GM12878 (cell line): ENCODE measurements at regions not wholly inside any gene's neighbourhood (a gene's known extent, or its start where the extent isn't known, plus 50 kb on each side); places are given as distances from the start of the nearest gene placed in this dataset.

ENCODE experiments used
- ATF7 ChIP-seq: fragments of 450-650 bp; IDR thresholded peaks from 2 replicates; pipeline ENCODE4 v1.6.1; 2016; ENCODE audit warnings: low read depth, mild to moderate bottlenecking
- BCL3 ChIP-seq: IDR thresholded peaks from 2 replicates; pipeline ENCODE4 v1.6.1; 2011; ENCODE audit warnings: borderline replicate concordance, low read depth, mild to moderate bottlenecking, moderate library complexity, low read length; ENCODE audit not compliant: insufficient read depth, poor library complexity, severe bottlenecking
- CHD2 ChIP-seq: IDR thresholded peaks from 2 replicates; pipeline ENCODE4 v1.6.1; 2011; ENCODE audit warnings: low read depth, low read length, improper control_type of control experiment, borderline replicate concordance
- CREM ChIP-seq: IDR thresholded peaks from 2 replicates; pipeline ENCODE4 v1.6.1; 2014; ENCODE audit warnings: antibody characterized with exemption, low read depth
- E2F4 ChIP-seq: IDR thresholded peaks from 2 replicates; pipeline ENCODE4 v1.6.1; 2012; ENCODE audit warnings: low read depth, low read length, improper control_type of control experiment
- FOS ChIP-seq: IDR thresholded peaks from 3 replicates; pipeline ENCODE4 v1.6.1; 2011; ENCODE audit warnings: borderline replicate concordance; ENCODE audit not compliant: insufficient read length; ENCODE audit errors: extremely low read depth
- GABPA ChIP-seq: IDR thresholded peaks from 2 replicates; pipeline ENCODE4 v1.6.1; 2014; ENCODE audit warnings: antibody characterized with exemption, low read depth, mild to moderate bottlenecking, inconsistent platforms
- IKZF1 ChIP-seq: fragments of 450-650 bp; conservative IDR thresholded peaks from 2 replicates; pipeline ENCODE4 v1.6.1; 2017; ENCODE audit warnings: antibody characterized with exemption, mild to moderate bottlenecking
- IRF3 ChIP-seq: fragments of 450-650 bp; IDR thresholded peaks from 2 replicates; pipeline ENCODE4 v1.6.1; 2014; ENCODE audit warnings: mild to moderate bottlenecking
- IRF4 ChIP-seq: IDR thresholded peaks from 2 replicates; pipeline ENCODE4 v1.6.1; 2011; ENCODE audit warnings: low read depth, low read length
- JUNB ChIP-seq: IDR thresholded peaks from 2 replicates; pipeline ENCODE4 v1.6.1; 2016; ENCODE audit warnings: antibody characterized with exemption, mild to moderate bottlenecking
- KAT2A ChIP-seq: conservative IDR thresholded peaks from 2 replicates; pipeline ENCODE4 v1.6.1; 2011; ENCODE audit warnings: low read depth, low read length; ENCODE audit not compliant: control insufficient read depth
- NBN ChIP-seq: fragments of 450-650 bp; IDR thresholded peaks from 2 replicates; pipeline ENCODE4 v1.6.1; 2016
- NR2F1 ChIP-seq: fragments of 450-650 bp; conservative IDR thresholded peaks from 2 replicates; pipeline ENCODE4 v1.6.1; 2017; ENCODE audit warnings: mild to moderate bottlenecking
- RELB ChIP-seq: fragments of 450-650 bp; IDR thresholded peaks from 2 replicates; pipeline ENCODE4 v1.6.1; 2017; ENCODE audit warnings: low read depth, mild to moderate bottlenecking, moderate library complexity
- RFX5 ChIP-seq: IDR thresholded peaks from 2 replicates; pipeline ENCODE4 v1.6.1; 2011; ENCODE audit warnings: low read depth, low read length, improper control_type of control experiment
- RUNX3 ChIP-seq: IDR thresholded peaks from 2 replicates; pipeline ENCODE4 v1.6.1; 2012; ENCODE audit warnings: low read length, inconsistent platforms
- SREBF1 ChIP-seq: IDR thresholded peaks from 2 replicates; pipeline ENCODE4 v1.6.1; 2012; ENCODE audit warnings: mild to moderate bottlenecking, low read length
- STAT1 ChIP-seq: fragments of 450-650 bp; conservative IDR thresholded peaks from 2 replicates; pipeline ENCODE4 v1.6.1; 2014; ENCODE audit warnings: antibody characterized with exemption, mild to moderate bottlenecking
- STAT3 ChIP-seq: IDR thresholded peaks from 2 replicates; pipeline ENCODE4 v1.6.1; 2011; ENCODE audit warnings: low read depth, low read length, improper control_type of control experiment
- TARDBP ChIP-seq: IDR thresholded peaks from 2 replicates; pipeline ENCODE4 v1.6.1; 2016; ENCODE audit warnings: borderline replicate concordance
- ZBTB11 ChIP-seq: fragments of 450-650 bp; formaldehyde crosslinking; IDR thresholded peaks from 2 replicates; pipeline ENCODE4 v1.5.0; 2022; ENCODE audit warnings: mild to moderate bottlenecking, missing genetic modification characterization
- ZNF217 ChIP-seq: fragments of 450-650 bp; IDR thresholded peaks from 2 replicates; pipeline ENCODE4 v1.6.1; 2017; ENCODE audit warnings: antibody characterized with exemption, mild to moderate bottlenecking
- ZNF384 ChIP-seq: IDR thresholded peaks from 2 replicates; pipeline ENCODE4 v1.6.1; 2012; ENCODE audit warnings: low read depth, mild to moderate bottlenecking, low read length, improper control_type of control experiment, borderline replicate concordance

GRCh38 chr4:138669479-138670315 lies 345.9 kb upstream of the NOCT start (continued):
- TF ChIP-seq ZNF384 (peak; percentile 35; the same call in 1 of the 2 replicates), TARDBP (no peak), CREM (peak; percentile 51; the same call in 1 of the 2 replicates), STAT1 (no peak), IRF4 (no peak), GABPA (no peak), JUNB (peak; percentile 15; the same call in 1 of the 2 replicates), FOS (no peak), ZNF217 (no peak), RFX5 (no peak), IRF3 (no peak), BCL3 (no peak), RELB (no peak), RUNX3 (peak; percentile 45; the same call in 1 of the 2 replicates), CHD2 (no peak), NR2F1 (no peak), STAT3 (no peak), ATF7 (peak; percentile 51; the same call in 1 of the 2 replicates), NBN (no peak), IKZF1 (no peak), SREBF1 (no peak), ZBTB11 (CRISPR knock-in tag) (no peak), KAT2A (no peak), E2F4 (no peak)
